Mesendoderm (in vitro differentiated cells): ENCODE measurements at regions not wholly inside any gene's neighbourhood (a gene's known extent, or its start where the extent isn't known, plus 50 kb on each side); places are given as distances from the start of the nearest gene placed in this dataset.
A peak's percentile ranks its signal among the peaks of the same experiment; 100 is the strongest.

ENCODE experiments used
- DNase-seq: peaks from one replicate; pipeline ENCODE4 v3.0.0; 2013
- H2AK5ac ChIP-seq: 2 replicates; pipeline ENCODE4 v1.6.1; 2013; ENCODE audit warnings: low read length, inconsistent platforms
- H2BK120ac ChIP-seq: 2 replicates; pipeline ENCODE4 v1.6.1; 2013; ENCODE audit warnings: low read depth, mild to moderate bottlenecking, low read length, moderate library complexity, mixed read lengths
- H2BK15ac ChIP-seq: replicated peaks from 2 replicates; pipeline ENCODE4 v1.6.1; 2013; ENCODE audit warnings: low read depth, mild to moderate bottlenecking, moderate library complexity
- H2BK5ac ChIP-seq: 2 replicates; pipeline ENCODE4 v1.6.1; 2013; ENCODE audit warnings: low read length, inconsistent platforms
- H3K18ac ChIP-seq: 2 replicates; pipeline ENCODE4 v1.6.1; 2013; ENCODE audit warnings: mild to moderate bottlenecking, low read length, mixed read lengths
- H3K23ac ChIP-seq: one replicate; pipeline ENCODE4 v1.6.1; 2013; ENCODE audit warnings: low read length
- H3K27ac ChIP-seq: 2 replicates; pipeline ENCODE4 v1.5.1; 2013; ENCODE audit warnings: low read depth, mild to moderate bottlenecking, inconsistent platforms, low read length, moderate library complexity
- H3K27me3 ChIP-seq: 2 replicates; pipeline ENCODE4 v1.6.1; 2013; ENCODE audit warnings: low read length, control low read depth, mild to moderate bottlenecking, inconsistent platforms; ENCODE audit not compliant: insufficient read depth, poor library complexity
- H3K36me3 ChIP-seq: 2 replicates; pipeline ENCODE4 v1.6.1; 2013; ENCODE audit warnings: low read length, inconsistent platforms; ENCODE audit not compliant: control insufficient read depth, insufficient read depth
- H3K4ac ChIP-seq: one replicate; pipeline ENCODE4 v1.6.1; 2013; ENCODE audit warnings: low read depth, mild to moderate bottlenecking, low read length, moderate library complexity
- H3K4me1 ChIP-seq: 2 replicates; pipeline ENCODE4 v1.6.1; 2013; ENCODE audit warnings: low read depth, low read length, inconsistent platforms; ENCODE audit not compliant: control insufficient read depth
- H3K4me2 ChIP-seq: 2 replicates; pipeline ENCODE4 v1.6.1; 2013; ENCODE audit warnings: low read length
- H3K4me3 ChIP-seq: 2 replicates; pipeline ENCODE4 v1.5.1; 2013; ENCODE audit warnings: mild to moderate bottlenecking, low read length
- H3K56ac ChIP-seq: one replicate; pipeline ENCODE4 v1.6.1; 2013; ENCODE audit warnings: low read length
- H3K79me1 ChIP-seq: 2 replicates; pipeline ENCODE4 v1.6.1; 2013; ENCODE audit warnings: low read length, inconsistent platforms
- H3K79me2 ChIP-seq: 2 replicates; pipeline ENCODE4 v1.6.1; 2013; ENCODE audit warnings: mild to moderate bottlenecking, low read length; ENCODE audit not compliant: control insufficient read depth, insufficient read depth
- H3K9ac ChIP-seq: 2 replicates; pipeline ENCODE4 v1.6.1; 2013; ENCODE audit warnings: low read length, inconsistent platforms
- H4K5ac ChIP-seq: one replicate; pipeline ENCODE4 v1.6.1; 2013; ENCODE audit warnings: low read length
- H4K8ac ChIP-seq: one replicate; pipeline ENCODE4 v1.6.1; 2013; ENCODE audit warnings: low read depth, mild to moderate bottlenecking, control low read depth, low read length, moderate library complexity
- WGBS: extraction: QIAGEN DNeasy Blood & Tissue Kit; methylation state at CpG from one replicate; pipeline ENCODE4 v1.1.7; 2013; ENCODE audit warnings: low lambda C conversion rate, missing lambda C conversion rate; ENCODE audit not compliant: insufficient coverage; ENCODE audit errors: extremely low coverage; 5-methylcytosine and 5-hydroxymethylcytosine counted together

DNA sequence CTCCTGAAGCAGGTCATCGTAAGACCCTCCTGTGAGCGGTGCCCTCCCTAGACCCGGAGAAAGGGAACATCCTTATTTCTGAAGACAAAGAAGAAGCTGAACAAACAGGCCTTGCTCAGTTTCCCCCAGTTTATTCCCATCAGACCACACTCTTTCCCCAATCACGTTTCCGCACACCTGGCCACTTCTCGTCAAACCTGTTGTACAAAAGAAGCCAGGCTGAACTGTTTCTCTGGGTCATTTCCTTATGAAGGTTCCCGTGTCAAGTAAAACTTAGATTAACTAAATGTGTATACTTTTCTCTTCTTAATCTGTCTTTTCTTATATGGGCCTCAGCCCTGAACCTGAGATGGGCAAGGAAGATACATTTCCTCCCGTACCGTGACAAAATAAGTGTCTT lies 111.6 kb upstream of the ENPP6 start:
- Histone ChIP-seq H2BK15ac (no peak overlapping the region), H2BK5ac (no peak overlapping the region), H3K23ac (no peak overlapping the region), H3K4me1 (no peaks in the 10 kb centered on the region), H3K4me2 (no peak overlapping the region), H3K18ac (no peak overlapping the region), H3K56ac (no peak overlapping the region), H3K79me2 (no peaks in the 10 kb centered on the region), H4K5ac (no peak overlapping the region), H4K8ac (no peak overlapping the region), H2BK120ac (no peak overlapping the region), H3K79me1 (no peaks in the 10 kb centered on the region), H3K9ac (no peak overlapping the region), H3K4me3 (no peak overlapping the region), H3K4ac (no peak overlapping the region), H3K36me3 (no peaks in the 10 kb centered on the region), H3K27me3 (no peaks in the 10 kb centered on the region), H2AK5ac (no peak overlapping the region), H3K27ac (no peak overlapping the region)
- no CpG with 5 or more reads among the region's 9 CpGs for WGBS
- DNase-seq: no peak

DNA sequence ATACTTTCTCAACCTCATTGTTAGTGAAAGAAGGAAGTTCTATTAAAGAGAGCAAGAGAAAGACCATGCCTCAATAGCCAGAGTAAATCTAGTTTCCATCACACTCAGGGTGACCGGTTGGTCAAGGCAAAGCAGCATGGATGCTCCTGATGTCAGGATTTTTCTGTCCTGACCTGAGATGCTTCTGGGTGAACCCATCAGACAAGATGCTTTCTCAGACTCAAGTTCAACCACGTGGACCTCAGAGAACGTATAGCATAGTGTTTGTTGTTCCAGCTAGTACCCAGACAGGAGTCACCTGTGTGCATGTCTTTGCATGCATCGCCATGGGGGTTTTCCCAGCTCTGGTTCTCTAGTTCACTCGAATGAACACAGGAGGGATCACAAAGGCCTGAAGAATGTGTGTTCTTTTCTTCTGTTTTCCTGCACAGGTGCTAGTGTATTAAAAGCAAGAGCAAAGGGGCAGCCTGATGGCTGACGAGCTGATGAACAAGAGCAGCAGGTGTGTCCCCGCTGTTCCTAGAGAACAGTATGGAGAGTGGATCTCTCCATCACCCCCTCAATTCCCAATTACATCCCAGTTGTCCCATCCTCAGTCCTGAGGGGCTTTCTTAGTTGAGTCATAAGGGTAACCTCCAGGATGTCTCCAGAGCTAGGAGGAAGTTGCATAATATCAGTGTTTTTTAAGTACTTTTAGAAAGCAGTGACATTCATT lies 110.5 kb upstream of the ENPP6 start:
- no peak overlapping the region for H3K18ac ChIP-seq
- H3K79me1 ChIP-seq: no peaks in the 10 kb centered on the region
- H4K8ac ChIP-seq: no peak overlapping the region
- no peak overlapping the region for H3K23ac ChIP-seq
- H3K56ac ChIP-seq: no peak overlapping the region
- no peak for DNase-seq
- H3K27me3 ChIP-seq: no peaks in the 10 kb centered on the region
- no peak overlapping the region for H3K4me2 ChIP-seq
- no peak overlapping the region for H3K27ac ChIP-seq
- H3K79me2 ChIP-seq: no peaks in the 10 kb centered on the region
- H2AK5ac ChIP-seq: no peak overlapping the region
- H2BK5ac ChIP-seq: no peak overlapping the region
- H3K4me1 ChIP-seq: no peaks in the 10 kb centered on the region
- no peak overlapping the region for H2BK120ac ChIP-seq
- H3K9ac ChIP-seq: no peak overlapping the region
- no peaks in the 10 kb centered on the region for H3K36me3 ChIP-seq
- no peak overlapping the region for H2BK15ac ChIP-seq
- no peak overlapping the region for H3K4me3 ChIP-seq
- H3K4ac ChIP-seq: no peak overlapping the region
- no peak overlapping the region for H4K5ac ChIP-seq
- no CpG with 5 or more reads among the region's 7 CpGs for WGBS

DNA sequence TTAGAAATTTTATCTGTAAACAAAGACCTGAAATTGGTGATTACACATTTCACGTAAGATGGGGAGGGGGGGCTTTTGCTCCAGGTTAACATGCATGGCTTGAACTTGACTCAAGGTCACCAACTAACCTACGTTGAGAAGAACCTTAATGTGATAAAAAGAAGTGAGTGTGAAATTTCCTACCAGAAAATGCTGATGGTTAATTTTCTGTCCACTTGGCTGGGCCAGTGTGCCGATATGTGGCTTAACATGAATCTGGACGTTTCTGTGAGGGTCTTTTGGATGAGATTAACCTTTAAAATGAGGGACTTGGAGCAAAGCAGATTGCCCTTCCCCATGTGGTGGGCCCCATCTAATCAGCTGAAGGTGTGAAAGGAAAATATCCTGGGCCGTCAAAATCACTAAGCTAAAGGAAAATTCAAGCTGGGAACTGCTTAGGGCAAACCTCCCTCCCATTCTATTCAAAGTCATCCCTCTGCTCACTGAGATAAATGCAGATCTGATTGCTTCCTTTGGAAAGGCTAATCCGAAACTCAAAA lies 107.3 kb upstream of the ENPP6 start:
- no CpG with 5 or more reads among the region's 6 CpGs for WGBS
- Histone ChIP-seq H3K9ac (no peak overlapping the region), H3K4me2 (no peak overlapping the region), H3K18ac (no peak overlapping the region), H2BK120ac (no peak overlapping the region), H4K5ac (no peak overlapping the region), H2BK15ac (no peak overlapping the region), H3K4ac (no peak overlapping the region), H3K79me1 (no peaks in the 10 kb centered on the region), H4K8ac (no peak overlapping the region), H3K4me3 (no peak overlapping the region), H2BK5ac (no peak overlapping the region), H3K36me3 (no peaks in the 10 kb centered on the region), H3K27me3 (no peaks in the 10 kb centered on the region), H2AK5ac (no peak overlapping the region), H3K27ac (no peak overlapping the region), H3K79me2 (no peaks in the 10 kb centered on the region), H3K4me1 (no peaks in the 10 kb centered on the region), H3K23ac (no peak overlapping the region), H3K56ac (no peak overlapping the region)
- DNase-seq: peak; percentile 35

DNA sequence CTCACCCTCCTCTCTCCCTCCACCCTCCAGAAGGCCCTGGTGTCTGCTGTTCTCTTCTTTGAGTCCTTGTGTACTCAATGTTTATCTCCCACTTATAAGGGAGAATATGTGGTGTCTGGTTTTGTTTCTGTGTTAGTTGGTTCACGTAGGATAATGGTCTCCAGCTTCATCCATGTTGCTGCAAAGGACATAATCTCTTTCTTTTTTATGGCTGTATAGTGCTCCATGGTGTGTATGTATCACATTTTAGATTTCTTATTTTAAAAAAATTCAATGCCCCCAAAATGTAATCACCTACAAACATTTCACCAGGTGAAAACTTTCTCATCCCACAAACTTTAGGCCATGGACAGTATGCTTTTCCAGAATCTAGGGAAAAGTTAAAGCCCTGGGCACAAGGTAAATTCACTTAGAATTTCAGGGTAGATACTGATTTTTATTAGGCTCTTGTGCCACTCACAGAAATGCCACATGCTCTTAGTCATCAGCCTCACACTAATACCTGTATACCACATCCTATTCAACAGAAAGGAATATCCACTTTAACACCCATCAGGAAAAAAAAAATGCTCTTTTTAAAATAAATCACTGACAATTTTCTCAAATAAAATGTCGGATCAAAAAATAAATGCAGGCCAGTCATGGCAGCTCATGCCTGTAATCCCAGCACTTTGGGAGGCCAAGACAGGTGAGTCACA lies 104.8 kb upstream of the ENPP6 start:
- WGBS: no CpG with 5 or more reads among the region's 2 CpGs
- H3K79me1 ChIP-seq: no peaks in the 10 kb centered on the region
- H3K4me3 ChIP-seq: no peak overlapping the region

DNA sequence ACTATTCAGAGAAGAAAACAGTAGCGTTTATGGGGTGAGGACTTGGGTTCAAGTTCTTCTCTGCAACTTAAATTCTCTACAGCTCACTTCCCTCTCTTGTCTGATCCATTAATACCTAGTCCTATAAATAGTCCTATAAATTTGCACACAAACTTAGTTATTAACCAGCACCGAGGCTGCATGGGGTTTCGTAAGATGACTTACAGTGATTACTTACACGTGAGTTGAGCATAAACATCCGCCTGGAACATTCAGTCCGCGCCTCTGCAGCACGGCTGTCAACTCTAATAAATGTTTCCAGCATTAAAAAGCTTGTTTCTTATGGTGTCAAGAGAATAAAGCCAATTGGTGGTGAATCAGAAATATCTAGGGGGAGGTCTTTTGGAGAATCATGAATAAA lies 103.0 kb upstream of the ENPP6 start:
- Histone ChIP-seq H3K9ac (no peak overlapping the region), H3K23ac (no peak overlapping the region), H2BK15ac (no peak overlapping the region), H3K27ac (no peak overlapping the region), H3K56ac (no peak overlapping the region), H3K4me1 (no peaks in the 10 kb centered on the region), H4K8ac (no peak overlapping the region), H2BK120ac (no peak overlapping the region), H3K4ac (no peak overlapping the region), H3K4me2 (no peak overlapping the region), H3K79me2 (no peaks in the 10 kb centered on the region), H3K36me3 (no peaks in the 10 kb centered on the region), H3K18ac (no peak overlapping the region), H3K27me3 (no peaks in the 10 kb centered on the region), H2AK5ac (no peak overlapping the region), H4K5ac (no peak overlapping the region), H3K79me1 (no peaks in the 10 kb centered on the region), H2BK5ac (no peak overlapping the region), H3K4me3 (no peak overlapping the region)
- no CpG with 5 or more reads among the region's 8 CpGs for WGBS
- no peak for DNase-seq

More for the DNA sequence above, 104.8 kb upstream of the ENPP6 start:
- Histone ChIP-seq H3K4me2 (no peak overlapping the region), H2BK15ac (no peak overlapping the region), H2BK5ac (no peak overlapping the region), H3K18ac (no peak overlapping the region), H3K4me1 (no peaks in the 10 kb centered on the region), H3K23ac (no peak overlapping the region), H3K9ac (no peak overlapping the region), H3K79me2 (no peaks in the 10 kb centered on the region), H4K8ac (no peak overlapping the region), H4K5ac (no peak overlapping the region), H2AK5ac (no peak overlapping the region), H3K36me3 (no peaks in the 10 kb centered on the region), H3K4ac (no peak overlapping the region), H3K56ac (no peak overlapping the region), H3K27ac (no peak overlapping the region), H3K27me3 (no peaks in the 10 kb centered on the region), H2BK120ac (no peak overlapping the region)
- no peak for DNase-seq
